ENCODE measurements at regions not wholly inside any gene's neighbourhood (a gene's known extent, or its start where the extent isn't known, plus 50 kb on each side); places are given as distances from the start of the nearest gene placed in this dataset.

GRCh38 chr6:87784690-87785089 lies 82.7 kb upstream of the AKIRIN2 start (continued):
- TF ChIP-seq PHF21A (CRISPR knock-in tag; IDR thresholded peaks at IDR 0.05) = peak; percentile 65; the same call in 1 of the 2 replicates
- TF ChIP-seq CEBPG (CRISPR knock-in tag; IDR thresholded peaks at IDR 0.05) = peak; percentile 3; the same call in 1 of the 2 replicates
- TF ChIP-seq ZNF569 (CRISPR knock-in tag; IDR thresholded peaks at IDR 0.05; ENCODE audit: borderline replicate concordance) = no peak
- TF ChIP-seq ETV5 (CRISPR knock-in tag; IDR thresholded peaks at IDR 0.05; ENCODE audit: borderline replicate concordance) = peak; percentile 36; the same call in 1 of the 2 replicates
- no peak for TF ChIP-seq ZNF407 (CRISPR knock-in tag; IDR thresholded peaks at IDR 0.05; ENCODE audit: not compliant biosample characterization)
- 0 out of 2 replicates have a peak, but pooled peaks have one; percentile 22 for TF ChIP-seq SSRP1 (CRISPR knock-in tag; IDR thresholded peaks at IDR 0.05)
- TF ChIP-seq DMAP1 (CRISPR knock-in tag; IDR thresholded peaks at IDR 0.05) = peak; percentile 11; the same call in 1 of the 2 replicates
- TF ChIP-seq PATZ1 (CRISPR knock-in tag; IDR thresholded peaks at IDR 0.05) = peak; percentile 9; the same call in 1 of the 2 replicates
- TF ChIP-seq TRIM22 (IDR thresholded peaks at IDR 0.05) = no peak
- TF ChIP-seq NR2F6 (IDR thresholded peaks at IDR 0.05) = peak; percentile 81
- peak; percentile 90 for TF ChIP-seq NR2F6 (CRISPR knock-in tag; IDR thresholded peaks at IDR 0.05)
- no peak for TF ChIP-seq DBP (CRISPR knock-in tag; IDR thresholded peaks at IDR 0.05; ENCODE audit: not compliant biosample characterization)
- TF ChIP-seq NR2C2 (CRISPR knock-in tag; IDR thresholded peaks at IDR 0.05; ENCODE audit: borderline replicate concordance) = peak; percentile 44; the same call in 1 of the 2 replicates
- TF ChIP-seq TARDBP (CRISPR knock-in tag; IDR thresholded peaks at IDR 0.05) = peak; percentile 54; the same call in 1 of the 2 replicates
- no peak for TF ChIP-seq FOXP1 (IDR thresholded peaks at IDR 0.05)
- peak; percentile 4; the same call in 1 of the 2 replicates for TF ChIP-seq FOXP1 (CRISPR knock-in tag; IDR thresholded peaks at IDR 0.05)
- TF ChIP-seq ZNF644 (CRISPR knock-in tag; IDR thresholded peaks at IDR 0.05; ENCODE audit: low read depth) = peak; percentile 22; the same call in 1 of the 2 replicates
- TF ChIP-seq REPIN1 (CRISPR knock-in tag; IDR thresholded peaks at IDR 0.05; ENCODE audit: borderline replicate concordance, low read depth) = 0 out of 2 replicates have a peak, but pooled peaks have one; percentile 47
- no peak for TF ChIP-seq ZNF256 (CRISPR knock-in tag; conservative IDR thresholded peaks at IDR 0.05)
